HEK293T (cell line): ENCODE measurements at regions not wholly inside any gene's neighbourhood (a gene's known extent, or its start where the extent isn't known, plus 50 kb on each side); places are given as distances from the start of the nearest gene placed in this dataset.

Experiments used
- CTCF ChIA-PET: fragments of 350-600 bp; formaldehyde crosslinking; extraction: SDS; loops from one replicate; lab custom pipeline; 2021; ENCODE audit warnings: antibody characterized with exemption, inconsistent platforms; lab: Yijun Ruan, JAX
- POLR2A ChIA-PET: fragments of 350-600 bp; formaldehyde crosslinking; extraction: SDS; loops from one replicate; lab custom pipeline; 2020; ENCODE audit warnings: antibody characterized with exemption, inconsistent platforms; lab: Yijun Ruan, JAX
- DNase-seq: peaks from one replicate; pipeline ENCODE4 v3.0.0; 2012; ENCODE audit warnings: mixed read lengths; ENCODE audit errors: extremely low spot score
- ARNT ChIP-seq: fragments of 450-650 bp; IDR thresholded peaks from 2 replicates; pipeline ENCODE4 v1.6.1; 2017; ENCODE audit warnings: mild to moderate bottlenecking
- BHLHE40 ChIP-seq: fragments of 450-650 bp; IDR thresholded peaks from 2 replicates; pipeline ENCODE4 v1.6.1; 2016; ENCODE audit warnings: mild to moderate bottlenecking, moderate library complexity, borderline replicate concordance
- CTBP1 ChIP-seq: fragments of 450-650 bp; IDR thresholded peaks from 2 replicates; pipeline ENCODE4 v1.6.1; 2016; ENCODE audit warnings: borderline replicate concordance
- ELF4 ChIP-seq: fragments of 450-650 bp; IDR thresholded peaks from 2 replicates; pipeline ENCODE4 v1.6.1; 2017; ENCODE audit warnings: antibody characterized with exemption
- FOXA1 ChIP-seq: fragments of 450-650 bp; IDR thresholded peaks from 2 replicates; pipeline ENCODE4 v1.6.1; 2016; ENCODE audit warnings: mild to moderate bottlenecking
- FOXK2 ChIP-seq: fragments of 450-650 bp; IDR thresholded peaks from 2 replicates; pipeline ENCODE4 v1.6.1; 2016; ENCODE audit warnings: mild to moderate bottlenecking
- FOXM1 ChIP-seq: fragments of 450-650 bp; IDR thresholded peaks from 2 replicates; pipeline ENCODE4 v1.6.1; 2017; ENCODE audit warnings: mild to moderate bottlenecking, borderline replicate concordance
- HDGF ChIP-seq: fragments of 450-650 bp; IDR thresholded peaks from 2 replicates; pipeline ENCODE4 v1.6.1; 2017; ENCODE audit warnings: antibody characterized with exemption, borderline replicate concordance
- L3MBTL2 ChIP-seq: fragments of 450-650 bp; conservative IDR thresholded peaks from 2 replicates; pipeline ENCODE4 v1.6.1; 2016; ENCODE audit warnings: mild to moderate bottlenecking
- LEF1 ChIP-seq: fragments of 450-650 bp; IDR thresholded peaks from 2 replicates; pipeline ENCODE4 v1.6.1; 2017; ENCODE audit warnings: mild to moderate bottlenecking, borderline replicate concordance
- NFRKB ChIP-seq: fragments of 450-650 bp; IDR thresholded peaks from 2 replicates; pipeline ENCODE4 v1.6.1; 2016; ENCODE audit warnings: mild to moderate bottlenecking, moderate library complexity
- SP1 ChIP-seq: fragments of 450-650 bp; IDR thresholded peaks from 2 replicates; pipeline ENCODE4 v1.6.1; 2017
- SUZ12 ChIP-seq: fragments of 450-650 bp; IDR thresholded peaks from 2 replicates; pipeline ENCODE4 v1.6.1; 2016; ENCODE audit warnings: mild to moderate bottlenecking
- TARDBP ChIP-seq: fragments of 450-650 bp; IDR thresholded peaks from 2 replicates; pipeline ENCODE4 v1.6.1; 2016
- ZNF384 ChIP-seq: fragments of 450-650 bp; IDR thresholded peaks from 2 replicates; pipeline ENCODE4 v1.6.1; 2016
- TF ChIP-seq, protein P1 (sequence below): fragments of 450-650 bp; IDR thresholded peaks from 2 replicates; pipeline ENCODE4 v1.6.1; 2016

DNA sequence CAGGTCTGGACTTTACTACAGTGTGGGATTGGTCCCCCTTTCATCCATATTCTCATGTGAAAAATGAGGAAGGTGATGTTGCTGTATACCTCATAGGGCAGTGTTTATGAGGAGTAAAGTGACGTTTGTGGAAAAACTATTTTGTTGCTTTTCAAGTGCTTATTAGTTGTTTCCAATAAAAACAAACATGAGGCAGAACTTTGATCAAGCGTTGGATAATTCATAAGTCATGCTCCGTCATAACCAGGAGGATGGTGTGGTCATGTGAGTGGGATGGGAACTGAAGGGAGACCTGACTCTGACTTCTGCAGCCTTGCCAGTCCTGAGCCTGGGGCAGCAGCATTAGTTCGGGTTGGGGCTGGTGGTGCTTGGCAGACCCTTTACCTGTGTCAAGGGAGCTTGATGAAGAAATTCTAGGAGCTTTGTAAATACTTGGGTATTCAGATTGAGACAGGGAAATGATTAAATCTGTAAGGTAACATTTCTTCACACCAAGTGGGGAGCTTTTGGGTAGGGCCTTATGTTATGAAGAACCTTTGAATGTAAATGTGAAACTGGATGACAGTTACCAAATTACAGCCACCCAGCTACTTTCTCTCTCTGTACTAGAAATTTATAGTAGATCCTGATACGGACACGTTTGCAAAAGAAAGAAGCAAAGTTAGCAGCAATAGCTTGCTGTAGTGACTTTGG is 462.4 kb upstream of the RGS6 start:
- no peak for DNase-seq
- POLR2A ChIA-PET: no interaction called here
- TF ChIP-seq FOXA1 (no peak), ELF4 (no peak), CTBP1 (no peak), SUZ12 (no peak), SP1 (no peak), ARNT (no peak), NFRKB (no peak), FOXM1 (no peak), L3MBTL2 (no peak), FOXK2 (no peak), LEF1 (no peak), ZNF384 (no peak), BHLHE40 (no peak), HDGF (no peak), TARDBP (no peak)
- TF ChIP-seq, protein P1, sequence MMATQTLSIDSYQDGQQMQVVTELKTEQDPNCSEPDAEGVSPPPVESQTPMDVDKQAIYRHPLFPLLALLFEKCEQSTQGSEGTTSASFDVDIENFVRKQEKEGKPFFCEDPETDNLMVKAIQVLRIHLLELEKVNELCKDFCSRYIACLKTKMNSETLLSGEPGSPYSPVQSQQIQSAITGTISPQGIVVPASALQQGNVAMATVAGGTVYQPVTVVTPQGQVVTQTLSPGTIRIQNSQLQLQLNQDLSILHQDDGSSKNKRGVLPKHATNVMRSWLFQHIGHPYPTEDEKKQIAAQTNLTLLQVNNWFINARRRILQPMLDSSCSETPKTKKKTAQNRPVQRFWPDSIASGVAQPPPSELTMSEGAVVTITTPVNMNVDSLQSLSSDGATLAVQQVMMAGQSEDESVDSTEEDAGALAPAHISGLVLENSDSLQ: no peak
- CTCF ChIA-PET: no interaction called here

DNA sequence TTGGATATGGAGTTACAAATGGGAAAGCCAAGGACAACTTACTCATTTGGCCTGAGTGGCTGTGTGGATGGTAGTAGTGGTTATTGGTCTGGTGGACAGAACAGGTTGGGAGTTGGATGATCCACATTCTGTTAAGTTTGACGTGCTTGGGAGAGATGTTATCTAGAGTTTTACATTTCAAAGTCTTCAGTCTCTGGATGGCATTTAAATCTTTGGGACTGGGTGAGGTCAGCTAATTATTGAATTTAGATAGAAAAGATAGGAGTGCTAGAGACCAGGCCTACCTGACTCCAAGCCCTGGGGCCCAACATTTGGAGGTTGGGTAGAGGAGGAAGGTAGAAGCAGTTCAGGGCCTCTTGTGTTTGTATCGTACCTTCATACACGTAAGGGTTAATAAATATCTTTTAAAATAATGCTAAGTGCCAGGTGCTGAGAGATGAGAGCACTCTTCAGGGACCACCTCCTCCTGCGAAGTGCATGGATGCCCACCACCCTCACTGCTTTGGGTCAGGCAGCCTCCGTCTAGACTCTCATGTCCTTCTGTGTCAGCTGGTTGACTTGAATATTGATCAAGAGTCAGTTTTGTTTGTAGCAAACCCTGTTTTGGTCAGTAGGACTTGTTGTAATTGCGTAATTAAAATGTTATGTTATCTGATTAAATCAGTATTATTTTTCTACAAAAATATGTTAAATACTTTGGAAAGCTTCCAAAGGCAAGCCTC is 460.4 kb upstream of the RGS6 start:
- no peak for DNase-seq
- TF ChIP-seq SP1 (no peak), LEF1 (no peak), FOXK2 (no peak), CTBP1 (no peak), ARNT (no peak), NFRKB (no peak), ZNF384 (no peak), BHLHE40 (no peak), L3MBTL2 (no peak), ELF4 (no peak), FOXM1 (no peak), HDGF (no peak), TARDBP (no peak), FOXA1 (no peak), SUZ12 (no peak)
- TF ChIP-seq, protein P1: no peak
- CTCF ChIA-PET: no interaction called here
- POLR2A ChIA-PET: no interaction called here

DNA sequence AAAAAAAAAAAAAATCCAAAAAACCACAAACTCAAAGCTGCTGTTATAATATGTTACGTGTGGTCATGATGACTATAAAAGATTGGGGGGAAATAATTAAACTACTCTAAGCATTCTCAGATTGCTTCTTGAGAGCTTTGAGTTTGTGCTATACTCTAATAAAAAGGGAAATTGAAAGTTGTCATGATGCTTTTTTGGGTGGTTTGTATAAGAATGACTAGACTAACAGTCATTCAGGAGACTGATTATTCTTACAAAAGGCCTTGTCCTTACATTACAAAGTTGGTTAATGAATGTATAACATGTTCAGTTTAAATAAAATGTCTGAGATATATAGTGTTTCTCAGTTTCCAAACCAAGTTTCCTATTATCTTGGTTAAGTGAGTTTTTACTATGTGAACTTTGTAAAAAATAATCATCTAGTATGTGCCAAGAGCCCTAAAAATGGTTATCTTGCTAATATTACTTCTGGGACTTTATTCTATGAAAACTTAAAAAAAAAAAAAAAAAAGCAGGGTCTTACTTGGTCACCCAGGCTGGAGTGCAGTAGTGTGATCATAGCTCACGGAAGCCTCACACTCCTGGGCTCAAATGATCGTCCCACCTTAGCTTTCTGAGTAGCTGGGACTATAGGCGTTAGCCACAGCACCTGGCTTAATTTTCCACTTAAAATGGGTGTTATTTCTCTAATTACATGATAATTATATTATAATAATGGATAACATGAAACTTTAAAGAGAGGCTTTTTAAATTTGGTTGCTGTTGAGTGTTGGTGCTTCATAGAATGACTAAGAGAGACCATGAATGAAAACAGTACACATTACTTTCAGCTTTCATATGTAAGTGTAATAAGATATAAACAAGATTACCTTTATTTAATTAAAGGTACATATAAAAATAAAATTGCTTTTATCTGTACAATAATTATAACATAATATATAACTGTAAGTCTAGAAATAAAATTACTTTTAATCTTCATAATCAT is 459.6 kb upstream of the RGS6 start:
- ChIA-PET POLR2A (no interaction called here), CTCF (no interaction called here)
- TF ChIP-seq ARNT (no peak), HDGF (no peak), ELF4 (no peak), TARDBP (no peak), ZNF384 (no peak)

GRCh38 chr14:71473843-71474242 is 458.4 kb upstream of the RGS6 start:
- TF ChIP-seq, protein P1: no peak
- TF ChIP-seq CTBP1: no peak
- TF ChIP-seq NFRKB: no peak
- TF ChIP-seq BHLHE40: no peak
- no peak for TF ChIP-seq TARDBP
- TF ChIP-seq HDGF: no peak
- no peak for TF ChIP-seq ZNF384
- no peak for TF ChIP-seq SP1
- TF ChIP-seq FOXM1: no peak
- no peak for TF ChIP-seq LEF1
- DNase-seq: no peak
- CTCF ChIA-PET: no interaction called here
- POLR2A ChIA-PET: no interaction called here

More for the DNA sequence above, 459.6 kb upstream of the RGS6 start:
- no peak for DNase-seq

- no peak for DNase-seq
- TF ChIP-seq NFRKB: no peak
- TF ChIP-seq HDGF: no peak
- TF ChIP-seq ELF4: no peak
- CTCF ChIA-PET: no interaction called here
- POLR2A ChIA-PET: no interaction called here
These were observed 457.6 kb upstream of the RGS6 start for GRCh38 chr14:71474301-71475265.
